ENCODE measurements at regions not wholly inside any gene's neighbourhood (a gene's known extent, or its start where the extent isn't known, plus 50 kb on each side); places are given as distances from the start of the nearest gene placed in this dataset.

DNA sequence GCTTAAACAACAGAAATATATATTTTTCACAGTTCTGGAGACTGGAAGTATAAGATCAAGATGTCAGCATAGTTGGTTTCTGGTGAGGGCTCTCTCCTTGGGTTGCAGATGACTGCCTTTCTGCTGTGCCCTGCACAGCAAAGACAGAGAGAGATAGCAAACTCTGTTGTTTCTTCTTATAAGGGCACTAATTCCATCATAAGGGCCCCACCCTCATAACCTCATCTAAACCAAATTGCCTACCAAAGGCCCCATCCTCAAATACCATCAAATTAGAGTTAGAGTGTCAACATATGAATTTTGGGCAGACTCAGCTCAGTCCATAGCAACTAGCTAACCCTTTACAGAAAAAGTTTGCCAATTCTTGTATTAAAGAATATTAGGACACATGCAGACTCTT is 94.0 kb upstream of the TLK1 start:
- TF ChIP-seq, protein P1, sequence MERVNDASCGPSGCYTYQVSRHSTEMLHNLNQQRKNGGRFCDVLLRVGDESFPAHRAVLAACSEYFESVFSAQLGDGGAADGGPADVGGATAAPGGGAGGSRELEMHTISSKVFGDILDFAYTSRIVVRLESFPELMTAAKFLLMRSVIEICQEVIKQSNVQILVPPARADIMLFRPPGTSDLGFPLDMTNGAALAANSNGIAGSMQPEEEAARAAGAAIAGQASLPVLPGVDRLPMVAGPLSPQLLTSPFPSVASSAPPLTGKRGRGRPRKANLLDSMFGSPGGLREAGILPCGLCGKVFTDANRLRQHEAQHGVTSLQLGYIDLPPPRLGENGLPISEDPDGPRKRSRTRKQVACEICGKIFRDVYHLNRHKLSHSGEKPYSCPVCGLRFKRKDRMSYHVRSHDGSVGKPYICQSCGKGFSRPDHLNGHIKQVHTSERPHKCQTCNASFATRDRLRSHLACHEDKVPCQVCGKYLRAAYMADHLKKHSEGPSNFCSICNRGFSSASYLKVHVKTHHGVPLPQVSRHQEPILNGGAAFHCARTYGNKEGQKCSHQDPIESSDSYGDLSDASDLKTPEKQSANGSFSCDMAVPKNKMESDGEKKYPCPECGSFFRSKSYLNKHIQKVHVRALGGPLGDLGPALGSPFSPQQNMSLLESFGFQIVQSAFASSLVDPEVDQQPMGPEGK (CRISPR knock-in tag; IDR thresholded peaks at IDR 0.05; ENCODE audit: borderline replicate concordance), result no peak
- TF ChIP-seq RARB (CRISPR knock-in tag; IDR thresholded peaks at IDR 0.05), result no peak
- TF ChIP-seq, protein P2, sequence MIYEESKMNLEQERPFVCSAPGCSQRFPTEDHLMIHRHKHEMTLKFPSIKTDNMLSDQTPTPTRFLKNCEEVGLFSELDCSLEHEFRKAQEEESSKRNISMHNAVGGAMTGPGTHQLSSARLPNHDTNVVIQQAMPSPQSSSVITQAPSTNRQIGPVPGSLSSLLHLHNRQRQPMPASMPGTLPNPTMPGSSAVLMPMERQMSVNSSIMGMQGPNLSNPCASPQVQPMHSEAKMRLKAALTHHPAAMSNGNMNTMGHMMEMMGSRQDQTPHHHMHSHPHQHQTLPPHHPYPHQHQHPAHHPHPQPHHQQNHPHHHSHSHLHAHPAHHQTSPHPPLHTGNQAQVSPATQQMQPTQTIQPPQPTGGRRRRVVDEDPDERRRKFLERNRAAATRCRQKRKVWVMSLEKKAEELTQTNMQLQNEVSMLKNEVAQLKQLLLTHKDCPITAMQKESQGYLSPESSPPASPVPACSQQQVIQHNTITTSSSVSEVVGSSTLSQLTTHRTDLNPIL (CRISPR knock-in tag; IDR thresholded peaks at IDR 0.05; ENCODE audit: low read depth), result no peak
- TF ChIP-seq ZC3H10 (CRISPR knock-in tag; IDR thresholded peaks at IDR 0.05), result no peak
- TF ChIP-seq CSDC2 (CRISPR knock-in tag; IDR thresholded peaks at IDR 0.05), result no peak
- no peak for TF ChIP-seq ZNF565 (CRISPR knock-in tag; conservative IDR thresholded peaks at IDR 0.05; ENCODE audit: low read depth)
